GM18519 (cell line): ENCODE measurements at regions not wholly inside any gene's neighbourhood (a gene's known extent, or its start where the extent isn't known, plus 50 kb on each side); places are given as distances from the start of the nearest gene placed in this dataset.

Experiments used
- ATAC-seq: cut with Tn5 transposase; IDR thresholded peaks from one replicate; pipeline ENCODE4 v1.9.1; 2021; ENCODE audit warnings: mild to moderate bottlenecking, moderate library complexity; ENCODE audit not compliant: unreplicated experiment, low FRiP score

GRCh38 chr2:44116319-44116718 is 52.4 kb upstream of the PPM1B start:
- ATAC-seq = no peak

GRCh38 chr2:44118257-44118656 is 50.4 kb upstream of the PPM1B start:
- ATAC-seq = no peak
